ENCODE measurements at regions not wholly inside any gene's neighbourhood (a gene's known extent, or its start where the extent isn't known, plus 50 kb on each side); places are given as distances from the start of the nearest gene placed in this dataset.
"Not testable (repeated sequence)": the region's sequence is repeated elsewhere in the genome, so short reads cannot be mapped to it uniquely, and the experiment has no call there.

DNA sequence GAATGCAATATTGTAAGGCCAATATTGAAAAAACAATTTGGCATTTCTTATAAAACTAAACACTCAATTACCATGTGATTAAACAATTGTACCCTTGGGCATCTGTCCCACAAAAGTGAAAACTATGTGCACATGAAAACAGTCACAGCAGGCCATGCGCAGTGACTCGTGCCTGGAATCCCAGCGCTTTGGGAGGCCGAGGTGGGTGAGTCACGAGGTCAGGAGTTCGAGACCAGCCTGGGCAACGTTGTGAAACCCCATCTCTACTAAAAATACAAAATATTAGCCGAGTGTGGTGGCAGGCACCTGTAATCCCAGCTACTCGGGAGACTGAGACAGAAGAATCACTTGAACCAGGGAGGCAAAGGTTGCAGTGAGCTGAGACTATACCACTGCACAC lies 343.7 kb downstream of the DMRTA1 start:
- Histone ChIP-seq H3K36me3 (ENCODE audit: control insufficient read depth in 2 of 2, insufficient read depth in 2 of 2, low read length in 1 of 2) (no peaks in the 10 kb centered on the region), H3K27me3 (ENCODE audit: control insufficient read depth in 1 of 2, insufficient read depth in 2 of 2, low read length in 2 of 2) (no peaks in the 10 kb centered on the region), H3K27ac (ENCODE audit: low read depth in 2 of 2, low read length in 1 of 2) (no peak overlapping the region), H3K9me3 (ENCODE audit: control insufficient read depth in 2 of 2, insufficient read depth in 1 of 2, low read depth in 1 of 2, low read length in 1 of 2) (no peaks in the 10 kb centered on the region), H3K4me1 (ENCODE audit: control insufficient read depth in 2 of 2, insufficient read depth in 2 of 2, low read length in 1 of 2) (no peaks in the 10 kb centered on the region), H3K4me3 (ENCODE audit: low read depth in 1 of 2, low read length in 2 of 2) (no peak overlapping the region)
- WGBS, 2 donors = 76 to 83% methylated on average over 9 of the region's 9 CpGs

DNA sequence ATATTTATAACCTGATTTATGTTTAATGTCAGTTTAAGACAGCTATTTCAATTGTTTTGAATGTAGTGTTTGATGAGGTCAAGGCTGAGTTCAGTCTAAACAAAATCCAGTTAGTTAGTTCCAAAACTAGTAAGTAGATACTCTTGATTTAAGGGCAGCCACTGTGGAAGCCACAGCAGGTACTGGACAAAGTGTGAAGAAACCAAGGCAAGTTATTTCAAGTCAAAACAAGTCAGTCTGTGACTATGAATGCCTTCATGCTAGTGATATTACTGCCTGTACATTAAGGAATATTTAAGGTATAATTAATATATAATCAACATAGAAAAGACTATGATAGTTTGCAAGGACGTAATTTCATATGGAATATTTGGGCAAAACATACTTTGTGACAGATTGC lies 362.3 kb downstream of the DMRTA1 start:
- Histone ChIP-seq H3K4me1 (ENCODE audit: control insufficient read depth in 2 of 2, insufficient read depth in 2 of 2, low read length in 1 of 2) (no peaks in the 10 kb centered on the region), H3K4me3 (ENCODE audit: low read depth in 1 of 2, low read length in 2 of 2) (no peak overlapping the region), H3K27me3 (ENCODE audit: control insufficient read depth in 1 of 2, insufficient read depth in 2 of 2, low read length in 2 of 2) (no peaks in the 10 kb centered on the region), H3K36me3 (ENCODE audit: control insufficient read depth in 2 of 2, insufficient read depth in 2 of 2, low read length in 1 of 2) (no peaks in the 10 kb centered on the region), H3K9me3 (ENCODE audit: control insufficient read depth in 2 of 2, insufficient read depth in 1 of 2, low read depth in 1 of 2, low read length in 1 of 2) (peaks cover under 1 to 2% of the 10 kb centered on the region in 2 donors), H3K27ac (ENCODE audit: low read depth in 2 of 2, low read length in 1 of 2) (no peak overlapping the region)
- 56 to 59% methylated on average over 1 of the region's 1 CpG for WGBS, 2 donors

DNA sequence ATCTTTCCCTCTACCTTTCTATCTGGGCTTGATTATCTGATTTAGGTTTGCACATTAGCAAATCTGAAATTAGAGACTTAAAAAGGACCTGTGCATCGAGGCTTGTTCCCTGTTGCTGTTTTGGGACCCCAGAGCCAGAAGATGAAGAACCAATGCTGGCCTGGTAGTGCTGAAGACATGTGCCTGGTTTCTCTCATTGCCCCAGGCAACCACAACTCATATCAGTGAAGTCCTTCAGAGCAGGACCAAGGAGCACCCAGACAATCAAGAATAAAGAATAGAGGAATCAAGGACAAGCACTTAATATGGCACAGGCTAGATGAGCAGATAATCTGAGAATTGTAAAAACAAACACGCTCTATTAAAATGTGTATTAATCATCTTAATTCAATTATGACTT lies 362.7 kb downstream of the DMRTA1 start:
- no peaks in the 10 kb centered on the region for H3K27me3 ChIP-seq (ENCODE audit: control insufficient read depth in 1 of 2, insufficient read depth in 2 of 2, low read length in 2 of 2)
- H3K36me3 ChIP-seq (ENCODE audit: control insufficient read depth in 2 of 2, insufficient read depth in 2 of 2, low read length in 1 of 2) = no peaks in the 10 kb centered on the region
- no peak overlapping the region for H3K4me3 ChIP-seq (ENCODE audit: low read depth in 1 of 2, low read length in 2 of 2)
- H3K9me3 ChIP-seq (ENCODE audit: control insufficient read depth in 2 of 2, insufficient read depth in 1 of 2, low read depth in 1 of 2, low read length in 1 of 2) = no peaks in the 10 kb centered on the region
- 74 to 76% methylated on average over 2 of the region's 2 CpGs for WGBS, 2 donors
- H3K27ac ChIP-seq (ENCODE audit: low read depth in 2 of 2, low read length in 1 of 2) = no peak overlapping the region
- H3K4me1 ChIP-seq (ENCODE audit: control insufficient read depth in 2 of 2, insufficient read depth in 2 of 2, low read length in 1 of 2) = no peaks in the 10 kb centered on the region

DNA sequence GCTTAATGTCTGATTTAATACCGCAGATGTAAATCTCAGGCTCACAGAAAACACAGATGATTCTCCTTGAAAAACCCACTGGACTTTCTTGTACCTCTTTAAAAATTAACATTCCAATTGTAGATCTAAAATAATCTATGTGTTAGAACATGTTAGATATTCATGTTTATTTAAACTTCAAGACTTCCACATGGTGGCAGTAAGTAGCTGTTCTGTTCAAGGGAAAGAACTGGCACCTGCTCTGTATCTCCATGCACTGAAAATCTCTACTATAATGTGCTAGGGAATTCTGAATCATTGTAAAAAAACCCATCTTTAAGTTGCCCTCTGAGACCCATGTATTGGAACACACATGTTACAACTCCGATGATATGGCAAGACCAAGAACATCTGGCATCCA lies 366.9 kb downstream of the DMRTA1 start:
- Histone ChIP-seq H3K36me3 (ENCODE audit: control insufficient read depth in 2 of 2, insufficient read depth in 2 of 2, low read length in 1 of 2) (no peaks in the 10 kb centered on the region), H3K9me3 (ENCODE audit: control insufficient read depth in 2 of 2, insufficient read depth in 1 of 2, low read depth in 1 of 2, low read length in 1 of 2) (peaks cover 0 to 3% of the 10 kb centered on the region in 2 donors), H3K4me3 (ENCODE audit: low read depth in 1 of 2, low read length in 2 of 2) (no peak overlapping the region), H3K27me3 (ENCODE audit: control insufficient read depth in 1 of 2, insufficient read depth in 2 of 2, low read length in 2 of 2) (no peaks in the 10 kb centered on the region), H3K4me1 (ENCODE audit: control insufficient read depth in 2 of 2, insufficient read depth in 2 of 2, low read length in 1 of 2) (no peaks in the 10 kb centered on the region), H3K27ac (ENCODE audit: low read depth in 2 of 2, low read length in 1 of 2) (no peak overlapping the region)
- WGBS, 2 donors = 82 to 85% methylated on average over 2 of the region's 2 CpGs

DNA sequence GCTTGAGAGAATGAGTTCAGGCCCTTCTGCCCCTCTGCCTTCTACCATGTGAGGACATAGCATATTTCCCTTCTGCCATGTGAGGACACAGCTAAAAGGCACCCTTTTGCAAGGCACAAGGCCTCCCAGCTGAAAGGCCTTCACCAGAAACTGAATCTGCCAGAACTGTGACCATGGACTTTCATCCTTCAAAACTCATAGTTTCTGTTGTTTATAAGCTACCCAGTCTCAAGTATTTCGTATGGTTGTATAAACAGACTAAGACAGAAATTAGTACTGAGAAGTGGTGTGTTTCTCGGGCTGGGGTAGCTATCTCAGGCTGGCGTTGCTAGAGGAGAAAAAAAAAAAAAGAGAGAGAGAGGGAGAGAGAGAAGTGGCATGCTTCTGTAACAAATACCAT lies 368.6 kb downstream of the DMRTA1 start:
- Histone ChIP-seq H3K4me1 (ENCODE audit: control insufficient read depth in 2 of 2, insufficient read depth in 2 of 2, low read length in 1 of 2) (no peaks in the 10 kb centered on the region), H3K27ac (ENCODE audit: low read depth in 2 of 2, low read length in 1 of 2) (no peak overlapping the region), H3K36me3 (ENCODE audit: control insufficient read depth in 2 of 2, insufficient read depth in 2 of 2, low read length in 1 of 2) (no peaks in the 10 kb centered on the region), H3K9me3 (ENCODE audit: control insufficient read depth in 2 of 2, insufficient read depth in 1 of 2, low read depth in 1 of 2, low read length in 1 of 2) (peaks cover 0 to 3% of the 10 kb centered on the region in 2 donors), H3K27me3 (ENCODE audit: control insufficient read depth in 1 of 2, insufficient read depth in 2 of 2, low read length in 2 of 2) (no peaks in the 10 kb centered on the region), H3K4me3 (ENCODE audit: low read depth in 1 of 2, low read length in 2 of 2) (no peak overlapping the region)
- 61 to 62% methylated on average over 3 of the region's 3 CpGs for WGBS, 2 donors

DNA sequence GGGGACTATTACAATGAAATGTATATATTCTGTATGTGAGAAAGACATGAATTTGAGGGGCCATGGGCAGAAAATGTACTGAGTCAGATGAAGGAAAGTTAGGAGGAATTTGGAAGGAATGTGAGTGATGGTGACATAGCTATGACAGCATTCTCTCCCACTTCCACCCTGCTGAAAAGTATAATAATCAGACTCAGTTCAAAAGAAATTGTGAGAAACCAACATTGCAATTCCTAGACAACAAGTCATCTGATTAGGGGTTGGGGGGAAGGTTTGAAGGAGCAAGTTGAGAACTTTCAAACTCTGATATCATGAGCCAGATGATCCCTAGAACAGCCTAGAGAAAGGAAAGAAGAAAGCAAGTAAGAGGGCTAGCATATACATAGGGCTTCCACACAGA lies 370.6 kb downstream of the DMRTA1 start:
- Histone ChIP-seq H3K27ac (ENCODE audit: low read depth in 2 of 2, low read length in 1 of 2) (no peak overlapping the region), H3K4me1 (ENCODE audit: control insufficient read depth in 2 of 2, insufficient read depth in 2 of 2, low read length in 1 of 2) (no peaks in the 10 kb centered on the region), H3K36me3 (ENCODE audit: control insufficient read depth in 2 of 2, insufficient read depth in 2 of 2, low read length in 1 of 2) (no peaks in the 10 kb centered on the region), H3K4me3 (ENCODE audit: low read depth in 1 of 2, low read length in 2 of 2) (no peak overlapping the region), H3K27me3 (ENCODE audit: control insufficient read depth in 1 of 2, insufficient read depth in 2 of 2, low read length in 2 of 2) (no peaks in the 10 kb centered on the region), H3K9me3 (ENCODE audit: control insufficient read depth in 2 of 2, insufficient read depth in 1 of 2, low read depth in 1 of 2, low read length in 1 of 2) (peaks cover 0 to 3% of the 10 kb centered on the region in 2 donors)

DNA sequence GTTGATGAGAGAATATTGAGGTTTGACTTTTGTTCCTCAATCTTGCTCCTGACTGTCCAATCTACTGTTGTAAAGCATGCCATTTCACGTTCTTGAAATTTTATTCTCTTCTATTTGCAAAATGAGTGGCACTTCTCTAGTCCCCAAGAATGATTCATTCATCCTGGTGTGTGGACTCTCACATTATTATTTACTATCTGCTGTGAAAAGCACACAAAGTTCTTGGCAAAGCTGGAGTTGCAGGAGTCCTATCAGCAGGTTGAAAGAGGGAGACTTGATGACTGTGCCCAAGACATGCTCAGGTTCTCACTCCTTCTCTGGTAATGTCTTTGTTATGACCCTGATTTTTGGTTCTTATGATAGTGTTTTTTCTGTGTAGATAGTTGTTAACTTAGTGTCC lies 382.6 kb downstream of the DMRTA1 start:
- Histone ChIP-seq H3K4me1 (ENCODE audit: control insufficient read depth in 2 of 2, insufficient read depth in 2 of 2, low read length in 1 of 2) (no peaks in the 10 kb centered on the region), H3K9me3 (ENCODE audit: control insufficient read depth in 2 of 2, insufficient read depth in 1 of 2, low read depth in 1 of 2, low read length in 1 of 2) (no peaks in the 10 kb centered on the region), H3K4me3 (ENCODE audit: low read depth in 1 of 2, low read length in 2 of 2) (no peak overlapping the region), H3K36me3 (ENCODE audit: control insufficient read depth in 2 of 2, insufficient read depth in 2 of 2, low read length in 1 of 2) (no peaks in the 10 kb centered on the region), H3K27me3 (ENCODE audit: control insufficient read depth in 1 of 2, insufficient read depth in 2 of 2, low read length in 2 of 2) (no peaks in the 10 kb centered on the region), H3K27ac (ENCODE audit: low read depth in 2 of 2, low read length in 1 of 2) (no peak overlapping the region)
- 44 to 54% methylated on average over 1 of the region's 1 CpG for WGBS, 2 donors

DNA sequence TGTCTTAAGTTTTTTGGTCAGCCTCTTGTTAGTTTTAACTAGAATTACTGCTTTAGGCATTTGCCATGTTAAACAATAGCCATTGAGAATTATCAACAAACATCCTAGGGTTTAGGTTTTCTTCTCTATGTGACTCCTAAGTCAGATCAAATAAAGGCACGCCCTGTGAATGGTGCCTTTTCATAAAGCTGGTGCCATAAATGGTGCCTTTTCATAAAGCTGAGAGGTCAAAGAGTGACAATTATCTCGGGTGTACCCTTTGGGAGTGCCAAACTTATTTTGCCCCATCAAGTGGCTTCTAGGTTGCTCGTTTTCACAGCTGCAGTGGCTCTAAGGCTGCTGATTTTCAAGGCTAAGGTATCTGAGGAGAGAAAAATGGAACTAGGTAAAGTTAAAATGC lies 391.6 kb downstream of the DMRTA1 start:
- Histone ChIP-seq H3K9me3 (ENCODE audit: control insufficient read depth in 2 of 2, insufficient read depth in 1 of 2, low read depth in 1 of 2, low read length in 1 of 2) (no peaks in the 10 kb centered on the region), H3K4me1 (ENCODE audit: control insufficient read depth in 2 of 2, insufficient read depth in 2 of 2, low read length in 1 of 2) (no peaks in the 10 kb centered on the region), H3K4me3 (ENCODE audit: low read depth in 1 of 2, low read length in 2 of 2) (no peak overlapping the region), H3K36me3 (ENCODE audit: control insufficient read depth in 2 of 2, insufficient read depth in 2 of 2, low read length in 1 of 2) (no peaks in the 10 kb centered on the region), H3K27ac (ENCODE audit: low read depth in 2 of 2, low read length in 1 of 2) (no peak overlapping the region), H3K27me3 (ENCODE audit: control insufficient read depth in 1 of 2, insufficient read depth in 2 of 2, low read length in 2 of 2) (no peaks in the 10 kb centered on the region)
- WGBS, 2 donors = 29 to 31% methylated on average over 3 of the region's 3 CpGs

DNA sequence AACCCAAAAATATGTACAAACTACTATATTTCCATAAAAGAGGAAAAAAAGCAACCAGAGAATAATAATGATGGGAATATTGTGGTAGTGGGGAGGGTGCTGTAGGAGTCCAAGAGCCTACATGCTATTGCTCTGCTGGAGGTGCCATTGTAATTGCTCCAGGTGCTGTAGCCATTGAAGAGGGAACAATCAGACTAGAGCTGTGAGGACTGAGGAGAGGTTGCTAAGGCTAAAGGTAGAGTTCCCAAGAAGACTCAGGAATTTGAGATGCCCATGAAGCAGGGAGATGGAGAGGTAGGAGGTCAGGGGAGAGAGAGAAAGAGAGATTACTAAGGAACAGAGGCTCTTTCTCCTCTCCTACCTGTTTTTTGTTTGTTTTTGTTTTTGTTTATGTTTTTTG lies 394.0 kb downstream of the DMRTA1 start:
- Histone ChIP-seq H3K9me3 (ENCODE audit: control insufficient read depth in 2 of 2, insufficient read depth in 1 of 2, low read depth in 1 of 2, low read length in 1 of 2) (peaks cover 3 to 4% of the 10 kb centered on the region in 2 donors), H3K4me3 (ENCODE audit: low read depth in 1 of 2, low read length in 2 of 2) (no peak overlapping the region), H3K36me3 (ENCODE audit: control insufficient read depth in 2 of 2, insufficient read depth in 2 of 2, low read length in 1 of 2) (no peaks in the 10 kb centered on the region), H3K27me3 (ENCODE audit: control insufficient read depth in 1 of 2, insufficient read depth in 2 of 2, low read length in 2 of 2) (no peaks in the 10 kb centered on the region), H3K4me1 (ENCODE audit: control insufficient read depth in 2 of 2, insufficient read depth in 2 of 2, low read length in 1 of 2) (no peaks in the 10 kb centered on the region), H3K27ac (ENCODE audit: low read depth in 2 of 2, low read length in 1 of 2) (no peak overlapping the region)

DNA sequence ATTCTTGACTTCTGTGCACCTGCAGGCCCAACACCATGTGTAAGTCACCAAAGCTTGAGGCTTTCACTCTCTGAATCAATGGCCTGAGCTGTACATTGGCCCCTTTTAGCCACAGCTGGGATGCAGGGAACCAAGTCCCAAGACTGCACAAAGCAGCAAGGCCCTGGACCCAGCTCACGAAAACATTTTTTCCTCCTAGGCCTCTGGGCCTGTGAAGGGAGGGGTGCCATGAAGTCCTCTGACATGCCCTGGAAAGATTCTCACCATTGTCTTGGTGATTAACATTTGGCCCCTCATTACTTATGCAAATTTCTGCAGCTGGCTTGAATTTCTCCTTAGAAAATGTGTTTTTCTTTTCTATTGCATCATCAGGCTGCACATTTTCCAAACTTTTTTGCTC lies 398.6 kb downstream of the DMRTA1 start:
- not testable (repeated sequence) for H3K27ac ChIP-seq (ENCODE audit: low read depth in 2 of 2, low read length in 1 of 2); H3K4me1 ChIP-seq (ENCODE audit: control insufficient read depth in 2 of 2, insufficient read depth in 2 of 2, low read length in 1 of 2); H3K27me3 ChIP-seq (ENCODE audit: control insufficient read depth in 1 of 2, insufficient read depth in 2 of 2, low read length in 2 of 2); H3K36me3 ChIP-seq (ENCODE audit: control insufficient read depth in 2 of 2, insufficient read depth in 2 of 2, low read length in 1 of 2); H3K9me3 ChIP-seq (ENCODE audit: control insufficient read depth in 2 of 2, insufficient read depth in 1 of 2, low read depth in 1 of 2, low read length in 1 of 2); H3K4me3 ChIP-seq (ENCODE audit: low read depth in 1 of 2, low read length in 2 of 2)
- WGBS, 2 donors = 84 to 86% methylated on average over 1 of the region's 1 CpG
